Medulla oblongata (tissue), 1 donor: ENCODE measurements at regions not wholly inside any gene's neighbourhood (a gene's known extent, or its start where the extent isn't known, plus 50 kb on each side); places are given as distances from the start of the nearest gene placed in this dataset.

Experiments used
- DNase-seq: peaks from one replicate; pipeline ENCODE4 v3.0.0-alpha.2; 2015; ENCODE audit errors: extremely low spot score

GRCh38 chr3:70120357-70120966 lies 120.9 kb downstream of the SAMMSON start:
- DNase-seq: peak; percentile 44

GRCh38 chr3:70127192-70127591 lies 127.7 kb downstream of the SAMMSON start:
- no peak for DNase-seq

- no peak for DNase-seq
These were observed 137.8 kb downstream of the SAMMSON start for GRCh38 chr3:70137366-70137765.

- DNase-seq: no peak
These were observed 139.1 kb downstream of the SAMMSON start for GRCh38 chr3:70138606-70139005.
